Neural cell (in vitro differentiated cells): ENCODE measurements at regions not wholly inside any gene's neighbourhood (a gene's known extent, or its start where the extent isn't known, plus 50 kb on each side); places are given as distances from the start of the nearest gene placed in this dataset.

Source experiments
- CTCF ChIP-seq: fragments of 450-650 bp; IDR thresholded peaks from 2 replicates; pipeline ENCODE4 v1.5.1; 2014; ENCODE audit warnings: antibody characterized with exemption, mild to moderate bottlenecking, moderate library complexity; ENCODE audit not compliant: poor library complexity, severe bottlenecking
- EP300 ChIP-seq: fragments of 450-650 bp; conservative IDR thresholded peaks from 2 replicates; pipeline ENCODE4 v1.6.1; 2014; ENCODE audit warnings: antibody characterized with exemption, mild to moderate bottlenecking, moderate library complexity; ENCODE audit not compliant: poor library complexity, severe bottlenecking
- EZH2 ChIP-seq: fragments of 200-600, 300-800 bp; shearing (Covaris generic), sonication (generic); IDR thresholded peaks from 2 replicates; pipeline ENCODE4 v1.6.1; 2014; ENCODE audit warnings: antibody characterized with exemption, low read length, borderline replicate concordance, mild to moderate bottlenecking; ENCODE audit not compliant: insufficient read depth, poor library complexity, severe bottlenecking
- MXI1 ChIP-seq: fragments of 450-650 bp; conservative IDR thresholded peaks from 2 replicates; pipeline ENCODE4 v1.6.1; 2014; ENCODE audit warnings: antibody characterized with exemption, mild to moderate bottlenecking; ENCODE audit not compliant: poor library complexity, severe bottlenecking
- POLR2AphosphoS5 ChIP-seq: IDR thresholded peaks from 2 replicates; pipeline ENCODE4 v1.6.1; 2012
- RAD21 ChIP-seq: fragments of 450-650 bp; conservative IDR thresholded peaks from 2 replicates; pipeline ENCODE4 v1.6.1; 2014; ENCODE audit warnings: antibody characterized with exemption, mild to moderate bottlenecking, moderate library complexity
- SMC3 ChIP-seq: fragments of 450-650 bp; conservative IDR thresholded peaks from 2 replicates; pipeline ENCODE4 v1.6.1; 2014; ENCODE audit warnings: antibody characterized with exemption, mild to moderate bottlenecking, moderate library complexity; ENCODE audit not compliant: poor library complexity
- TAF1 ChIP-seq: IDR thresholded peaks from 2 replicates; pipeline ENCODE4 v1.6.1; 2012; ENCODE audit warnings: low read depth

GRCh38 chr1:219459351-219460080, 153.4 kb downstream of the ZC3H11B start:
- TF ChIP-seq POLR2AphosphoS5 (no peak), SMC3 (no peak), RAD21 (no peak), EP300 (no peak), CTCF (no peak), EZH2 (no peak), TAF1 (no peak), MXI1 (no peak)
